Trophoblast cell (in vitro differentiated cells and primary cell): ENCODE measurements at regions not wholly inside any gene's neighbourhood (a gene's known extent, or its start where the extent isn't known, plus 50 kb on each side); places are given as distances from the start of the nearest gene placed in this dataset.

Experiments
- DNase-seq, 2 donors: peaks; one replicate each; pipeline ENCODE4 v3.0.0-alpha.2; 2016
- H2AFZ ChIP-seq: 2 replicates; pipeline ENCODE4 v1.6.1; 2013; ENCODE audit warnings: low read length, moderate library complexity, mild to moderate bottlenecking; ENCODE audit not compliant: insufficient read depth, poor library complexity
- H2AK5ac ChIP-seq: 2 replicates; pipeline ENCODE4 v1.6.1; 2013; ENCODE audit warnings: mild to moderate bottlenecking, low read length
- H2BK120ac ChIP-seq: 2 replicates; pipeline ENCODE4 v1.6.1; 2013; ENCODE audit warnings: low read length, mild to moderate bottlenecking, moderate library complexity; ENCODE audit not compliant: insufficient read depth, poor library complexity
- H2BK12ac ChIP-seq: 2 replicates; pipeline ENCODE4 v1.6.1; 2013; ENCODE audit warnings: mild to moderate bottlenecking, low read length, moderate library complexity
- H2BK5ac ChIP-seq: 2 replicates; pipeline ENCODE4 v1.6.1; 2013; ENCODE audit warnings: low read length, low read depth, moderate library complexity, mild to moderate bottlenecking; ENCODE audit not compliant: poor library complexity
- H3K14ac ChIP-seq: 2 replicates; pipeline ENCODE4 v1.6.1; 2013; ENCODE audit warnings: mild to moderate bottlenecking, low read length
- H3K18ac ChIP-seq: 2 replicates; pipeline ENCODE4 v1.6.1; 2013; ENCODE audit warnings: mild to moderate bottlenecking, low read length
- H3K23ac ChIP-seq: 2 replicates; pipeline ENCODE4 v1.6.1; 2013; ENCODE audit warnings: low read length
- H3K27ac ChIP-seq: 2 replicates; pipeline ENCODE4 v1.5.1; 2013; ENCODE audit warnings: low read depth, mild to moderate bottlenecking, inconsistent platforms, low read length, moderate library complexity
- H3K27me3 ChIP-seq: 2 replicates; pipeline ENCODE4 v1.6.1; 2013; ENCODE audit warnings: inconsistent platforms, mild to moderate bottlenecking, low read length, moderate library complexity; ENCODE audit not compliant: insufficient read depth
- H3K36me3 ChIP-seq, 2 experiments: 1 replicate in 1 of 2; 2 replicates in 1 of 2; pipeline ENCODE4 v1.6.1; 2013; ENCODE audit warnings: low read length in 2 of 2, mild to moderate bottlenecking in 2 of 2, moderate library complexity in 1 of 2; ENCODE audit not compliant: insufficient read depth in 2 of 2, control insufficient read depth in 1 of 2
- H3K4ac ChIP-seq: 2 replicates; pipeline ENCODE4 v1.6.1; 2013; ENCODE audit warnings: low read depth, mild to moderate bottlenecking, low read length, moderate library complexity
- H3K4me1 ChIP-seq, 2 experiments: 1 replicate in 1 of 2; 2 replicates in 1 of 2; pipeline ENCODE4 v1.6.1; 2013; ENCODE audit warnings: low read length in 2 of 2, mild to moderate bottlenecking in 2 of 2, moderate library complexity in 1 of 2; ENCODE audit not compliant: insufficient read depth in 2 of 2, control insufficient read depth in 1 of 2
- H3K4me2 ChIP-seq: 2 replicates; pipeline ENCODE4 v1.6.1; 2013; ENCODE audit warnings: inconsistent platforms, mild to moderate bottlenecking, low read length, moderate library complexity
- H3K4me3 ChIP-seq: 2 replicates; pipeline ENCODE4 v1.5.1; 2013; ENCODE audit warnings: mild to moderate bottlenecking, low read depth, low read length, inconsistent platforms
- H3K79me1 ChIP-seq: one replicate; pipeline ENCODE4 v1.6.1; 2013; ENCODE audit warnings: low read length
- H3K79me2 ChIP-seq: 2 replicates; pipeline ENCODE4 v1.6.1; 2013; ENCODE audit warnings: low read length, mild to moderate bottlenecking; ENCODE audit not compliant: control insufficient read depth, insufficient read depth, poor library complexity
- H3K9ac ChIP-seq: 2 replicates; pipeline ENCODE4 v1.6.1; 2013; ENCODE audit warnings: mild to moderate bottlenecking, low read length
- H3K9me3 ChIP-seq: 2 replicates; pipeline ENCODE4 v1.6.1; 2013; ENCODE audit warnings: low read depth, mild to moderate bottlenecking, control low read depth, inconsistent platforms, low read length; ENCODE audit not compliant: insufficient read depth
- H4K12ac ChIP-seq: 2 replicates; pipeline ENCODE4 v1.6.1; 2013; ENCODE audit warnings: low read depth, mild to moderate bottlenecking, low read length, moderate library complexity
- H4K8ac ChIP-seq: 2 replicates; pipeline ENCODE4 v1.6.1; 2013; ENCODE audit warnings: low read depth, mild to moderate bottlenecking, low read length, moderate library complexity
- H4K91ac ChIP-seq: one replicate; pipeline ENCODE4 v1.6.1; 2013; ENCODE audit warnings: low read depth, mild to moderate bottlenecking, low read length, moderate library complexity
- WGBS: extraction: QIAGEN DNeasy Blood & Tissue Kit; methylation state at CpG from one replicate; pipeline ENCODE4 v1.1.7; 2013; ENCODE audit warnings: missing lambda C conversion rate; ENCODE audit not compliant: insufficient read length, insufficient coverage; ENCODE audit errors: extremely low coverage; 5-methylcytosine and 5-hydroxymethylcytosine counted together

- H2BK12ac ChIP-seq, result no peak overlapping the region
- H3K14ac ChIP-seq, result no peak overlapping the region
- H4K8ac ChIP-seq, result no peak overlapping the region
- no peak overlapping the region for H3K23ac ChIP-seq
- H4K91ac ChIP-seq, result no peak overlapping the region
- no peak overlapping the region for H2BK5ac ChIP-seq
- H3K79me1 ChIP-seq, result no peaks in the 10 kb centered on the region
- H3K36me3 ChIP-seq, result no peaks in the 10 kb centered on the region
- H3K27ac ChIP-seq, result no peak overlapping the region
- H3K27me3 ChIP-seq, result no peaks in the 10 kb centered on the region
- no peak overlapping the region for H2BK120ac ChIP-seq
- H2AFZ ChIP-seq, result no peak overlapping the region
- DNase-seq, result no peak
- H4K12ac ChIP-seq, result no peak overlapping the region
- no peaks in the 10 kb centered on the region for H3K79me2 ChIP-seq
- no peak overlapping the region for H3K9ac ChIP-seq
- H2AK5ac ChIP-seq, result no peak overlapping the region
- no peak overlapping the region for H3K4me3 ChIP-seq
- H3K4me2 ChIP-seq, result no peak overlapping the region
- H3K9me3 ChIP-seq, result no peaks in the 10 kb centered on the region
- H3K4me1 ChIP-seq, result no peaks in the 10 kb centered on the region
- no peak overlapping the region for H3K18ac ChIP-seq
- H3K4ac ChIP-seq, result no peak overlapping the region
- WGBS, result no CpG with 5 or more reads among the region's 5 CpGs
These were observed 220.6 kb downstream of the GPAM start for GRCh38 chr10:111962951-111963350.

GRCh38 chr10:111967116-111967515 lies 216.4 kb downstream of the GPAM start:
- no peaks in the 10 kb centered on the region for H3K27me3 ChIP-seq
- no peak overlapping the region for H2AFZ ChIP-seq
- H3K4me2 ChIP-seq, result no peak overlapping the region
- H3K4me3 ChIP-seq, result no peak overlapping the region
- no CpG with 5 or more reads among the region's 1 CpG for WGBS
- no peaks in the 10 kb centered on the region for H3K79me1 ChIP-seq
- H3K4me1 ChIP-seq, result no peaks in the 10 kb centered on the region
- H2BK5ac ChIP-seq, result no peak overlapping the region
- no peak overlapping the region for H4K91ac ChIP-seq
- H3K4ac ChIP-seq, result no peak overlapping the region
- H4K12ac ChIP-seq, result no peak overlapping the region
- H2BK120ac ChIP-seq, result no peak overlapping the region
- DNase-seq, result no peak
- H3K27ac ChIP-seq, result no peak overlapping the region
- H3K9ac ChIP-seq, result no peak overlapping the region
- no peak overlapping the region for H4K8ac ChIP-seq
- H3K23ac ChIP-seq, result no peak overlapping the region
- H2AK5ac ChIP-seq, result no peak overlapping the region
- no peak overlapping the region for H3K14ac ChIP-seq
- H3K79me2 ChIP-seq, result no peaks in the 10 kb centered on the region
- no peak overlapping the region for H2BK12ac ChIP-seq
- no peaks in the 10 kb centered on the region for H3K9me3 ChIP-seq
- no peak overlapping the region for H3K18ac ChIP-seq
- no peaks in the 10 kb centered on the region for H3K36me3 ChIP-seq

- H3K4ac ChIP-seq, result no peak overlapping the region
- H2AFZ ChIP-seq, result no peak overlapping the region
- no peak overlapping the region for H3K14ac ChIP-seq
- H3K18ac ChIP-seq, result no peak overlapping the region
- H3K4me1 ChIP-seq, result no peaks in the 10 kb centered on the region
- no peak overlapping the region for H2BK12ac ChIP-seq
- H4K8ac ChIP-seq, result no peak overlapping the region
- H4K91ac ChIP-seq, result no peak overlapping the region
- no peak overlapping the region for H3K23ac ChIP-seq
- no peak overlapping the region for H2BK5ac ChIP-seq
- no peak overlapping the region for H2AK5ac ChIP-seq
- no peaks in the 10 kb centered on the region for H3K36me3 ChIP-seq
- no peak overlapping the region for H3K27ac ChIP-seq
- DNase-seq, result no peak
- no peaks in the 10 kb centered on the region for H3K9me3 ChIP-seq
- no peaks in the 10 kb centered on the region for H3K79me1 ChIP-seq
- H3K9ac ChIP-seq, result no peak overlapping the region
- H3K79me2 ChIP-seq, result no peaks in the 10 kb centered on the region
- no peak overlapping the region for H2BK120ac ChIP-seq
- H3K4me2 ChIP-seq, result no peak overlapping the region
- no CpG with 5 or more reads among the region's 2 CpGs for WGBS
- H3K27me3 ChIP-seq, result no peaks in the 10 kb centered on the region
- no peak overlapping the region for H4K12ac ChIP-seq
- H3K4me3 ChIP-seq, result no peak overlapping the region
These were observed 216.0 kb downstream of the GPAM start for GRCh38 chr10:111967547-111967946.

- Histone ChIP-seq H4K91ac (no peak overlapping the region), H3K9me3 (no peaks in the 10 kb centered on the region), H3K9ac (no peak overlapping the region), H3K4ac (no peak overlapping the region), H2BK12ac (no peak overlapping the region), H3K79me1 (no peaks in the 10 kb centered on the region), H3K4me2 (no peak overlapping the region), H3K4me3 (no peak overlapping the region), H3K14ac (no peak overlapping the region), H3K27me3 (no peaks in the 10 kb centered on the region), H2BK120ac (no peak overlapping the region), H3K79me2 (no peaks in the 10 kb centered on the region), H3K18ac (no peak overlapping the region), H3K36me3 (no peaks in the 10 kb centered on the region), H2AFZ (no peak overlapping the region), H3K23ac (no peak overlapping the region), H3K4me1 (no peaks in the 10 kb centered on the region), H4K12ac (no peak overlapping the region), H2BK5ac (no peak overlapping the region), H3K27ac (no peak overlapping the region), H2AK5ac (no peak overlapping the region), H4K8ac (no peak overlapping the region)
- no CpG with 5 or more reads among the region's 3 CpGs for WGBS
- DNase-seq, result no peak
These were observed 214.9 kb downstream of the GPAM start for GRCh38 chr10:111968647-111969046.
